ENCODE measurements at regions not wholly inside any gene's neighbourhood (a gene's known extent, or its start where the extent isn't known, plus 50 kb on each side); places are given as distances from the start of the nearest gene placed in this dataset.

GRCh38 chr6:21798468-21798867, 204.9 kb downstream of the SOX4 start:
- Histone ChIP-seq H3K36me3 (replicated peaks in 1 of 2; ENCODE audit: control extremely low read depth in 1 of 2, control insufficient read depth in 1 of 2, extremely low read depth in 1 of 2, insufficient read depth in 2 of 2, low read length in 1 of 2) (no peaks in the 10 kb centered on the region), H2AFZ (ENCODE audit: insufficient read depth, low read depth, low read length, poor library complexity, severe bottlenecking) (no peak overlapping the region), H3K4me2 (replicated peaks; ENCODE audit: low read depth, low read length, poor library complexity, severe bottlenecking) (no peak overlapping the region), H3K4me3 (ENCODE audit: control extremely low read depth in 1 of 5, extremely low read depth in 1 of 5, insufficient read depth in 1 of 5, low read depth in 2 of 5, low read length in 4 of 5) (no peak overlapping the region), H4K20me1 (ENCODE audit: control insufficient read depth, insufficient read depth, low read length, poor library complexity, severe bottlenecking) (no peaks in the 10 kb centered on the region), H3K9me3 (ENCODE audit: control extremely low read depth in 1 of 3, control insufficient read depth in 2 of 3, insufficient read depth in 1 of 3, low read length in 2 of 3) (peaks cover 0 to 4% (median 0%) of the 10 kb centered on the region in 3 donors), H3K79me2 (ENCODE audit: control insufficient read depth, insufficient read depth, low read length) (no peaks in the 10 kb centered on the region), H3K27ac (ENCODE audit: low read length in 2 of 2) (no peak overlapping the region), H3K27me3 (replicated peaks in 1 of 4; ENCODE audit: control extremely low read depth in 1 of 4, control insufficient read depth in 3 of 4, insufficient read depth in 4 of 4, low read length in 3 of 4) (no peaks in the 10 kb centered on the region), H3K4me1 (ENCODE audit: control insufficient read depth in 2 of 2, insufficient read depth in 2 of 2, low read length in 2 of 2) (no peaks in the 10 kb centered on the region), H3K9ac (ENCODE audit: low read length) (no peak overlapping the region)
- Mint-ChIP-seq H3K27me3 (no peaks in the 10 kb centered on the region), H3K4me3 (no peak overlapping the region), H3K4me1 (no peaks in the 10 kb centered on the region), H3K9me3 (ENCODE audit: insufficient read depth) (peaks cover 2% of the 10 kb centered on the region), H3K27ac (no peak overlapping the region)
- DNase-seq (no peak), ATAC-seq (ENCODE audit: low read depth) (no peak)
- intact Hi-C loops (cut with micrococcal nuclease) = no loop called here
- no peak for TF ChIP-seq CTCF (IDR thresholded peaks at IDR 0.05)
- POLR2A ChIA-PET = no interaction called here
- 97% methylated on average over 4 of the region's 4 CpGs for WGBS (ENCODE audit: insufficient coverage)
- CTCF ChIA-PET = no interaction called here

GRCh38 chr6:21800330-21800729, 206.8 kb downstream of the SOX4 start:
- Histone ChIP-seq H3K9me3 (ENCODE audit: control extremely low read depth in 1 of 3, control insufficient read depth in 2 of 3, insufficient read depth in 1 of 3, low read length in 2 of 3) (peaks cover 0 to 4% (median 0%) of the 10 kb centered on the region in 3 donors), H4K20me1 (ENCODE audit: control insufficient read depth, insufficient read depth, low read length, poor library complexity, severe bottlenecking) (no peaks in the 10 kb centered on the region), H3K4me1 (ENCODE audit: control insufficient read depth in 2 of 2, insufficient read depth in 2 of 2, low read length in 2 of 2) (no peaks in the 10 kb centered on the region), H2AFZ (ENCODE audit: insufficient read depth, low read depth, low read length, poor library complexity, severe bottlenecking) (no peak overlapping the region), H3K4me3 (ENCODE audit: control extremely low read depth in 1 of 5, extremely low read depth in 1 of 5, insufficient read depth in 1 of 5, low read depth in 2 of 5, low read length in 4 of 5) (no peak overlapping the region), H3K9ac (ENCODE audit: low read length) (no peak overlapping the region), H3K79me2 (ENCODE audit: control insufficient read depth, insufficient read depth, low read length) (no peaks in the 10 kb centered on the region), H3K27ac (ENCODE audit: low read length in 2 of 2) (no peak overlapping the region), H3K36me3 (replicated peaks in 1 of 2; ENCODE audit: control extremely low read depth in 1 of 2, control insufficient read depth in 1 of 2, extremely low read depth in 1 of 2, insufficient read depth in 2 of 2, low read length in 1 of 2) (no peaks in the 10 kb centered on the region), H3K4me2 (replicated peaks; ENCODE audit: low read depth, low read length, poor library complexity, severe bottlenecking) (no peak overlapping the region), H3K27me3 (replicated peaks in 1 of 4; ENCODE audit: control extremely low read depth in 1 of 4, control insufficient read depth in 3 of 4, insufficient read depth in 4 of 4, low read length in 3 of 4) (no peaks in the 10 kb centered on the region)
- Mint-ChIP-seq H3K27ac (no peak overlapping the region), H3K9me3 (ENCODE audit: insufficient read depth) (peaks cover 2% of the 10 kb centered on the region), H3K4me3 (no peak overlapping the region), H3K4me1 (no peaks in the 10 kb centered on the region), H3K27me3 (no peaks in the 10 kb centered on the region)
- ChIA-PET CTCF (no interaction called here), POLR2A (no interaction called here)
- TF ChIP-seq CTCF (IDR thresholded peaks at IDR 0.05) (no peak), EZH2 (IDR thresholded peaks at IDR 0.05; ENCODE audit: borderline replicate concordance, insufficient read depth, low read depth, low read length, poor library complexity, severe bottlenecking) (no peak)
- DNase-seq = no peak
- no peak for ATAC-seq (ENCODE audit: low read depth)
- intact Hi-C loops (cut with micrococcal nuclease) = no loop called here
- no CpG with 5 or more reads among the region's 2 CpGs for WGBS (ENCODE audit: insufficient coverage)

Measured in B cell (primary cell).